GM23338 (cell line): ENCODE measurements at regions not wholly inside any gene's neighbourhood (a gene's known extent, or its start where the extent isn't known, plus 50 kb on each side); places are given as distances from the start of the nearest gene placed in this dataset.

Experiments
- ATAC-seq: fragments of 200-7000 bp; cut with Tn5 transposase; 3 replicates; pipeline ENCODE4 v1.9.1; 2020
- DNase-seq: peaks from one replicate; pipeline ENCODE4 v3.0.0-alpha.2; 2015; ENCODE audit warnings: low spot score
- H2AFZ ChIP-seq: fragments of 200-600 bp; sonication (generic); 2 replicates; pipeline ENCODE4 v1.8.0; 2016; ENCODE audit warnings: antibody characterized with exemption, mild to moderate bottlenecking, moderate library complexity
- H3F3A ChIP-seq: fragments of 200-600 bp; sonication (generic); replicated peaks from 2 replicates; pipeline ENCODE4 v1.8.0; 2017; ENCODE audit warnings: antibody characterized with exemption, mixed run types, low read depth
- H3K27ac ChIP-seq: fragments of 200-600 bp; sonication (generic); 2 replicates; pipeline ENCODE4 v1.6.1; 2016; ENCODE audit warnings: low read depth
- H3K27me3 ChIP-seq: fragments of 200-600 bp; sonication (generic); 2 replicates; pipeline ENCODE4 v1.8.0; 2016; ENCODE audit warnings: mild to moderate bottlenecking, mixed run types, moderate library complexity; ENCODE audit not compliant: insufficient read depth
- H3K36me3 ChIP-seq: fragments of 200-600 bp; sonication (generic); 2 replicates; pipeline ENCODE4 v1.8.0; 2016; ENCODE audit warnings: mild to moderate bottlenecking; ENCODE audit not compliant: insufficient read depth
- H3K4me1 ChIP-seq: fragments of 200-600 bp; sonication (generic); 2 replicates; pipeline ENCODE4 v1.8.0; 2016; ENCODE audit warnings: mild to moderate bottlenecking, moderate library complexity; ENCODE audit not compliant: insufficient read depth
- H3K4me2 ChIP-seq: fragments of 200-600 bp; sonication (generic); 2 replicates; pipeline ENCODE4 v1.7.1; 2017; ENCODE audit warnings: mixed run types
- H3K4me3 ChIP-seq: fragments of 200-600 bp; sonication (generic); 2 replicates; pipeline ENCODE4 v1.6.1; 2016; ENCODE audit warnings: mixed run types
- H3K79me2 ChIP-seq: fragments of 200-600 bp; sonication (generic); replicated peaks from 2 replicates; pipeline ENCODE4 v1.8.0; 2017; ENCODE audit warnings: mild to moderate bottlenecking; ENCODE audit not compliant: insufficient read depth
- H3K9me2 ChIP-seq: fragments of 200-600 bp; sonication (generic); 2 replicates; pipeline ENCODE4 v1.8.0; 2017; ENCODE audit not compliant: insufficient read depth
- H4K20me1 ChIP-seq: fragments of 200-600 bp; sonication (generic); replicated peaks from 2 replicates; pipeline ENCODE4 v1.8.0; 2017; ENCODE audit warnings: mild to moderate bottlenecking; ENCODE audit not compliant: insufficient read depth
- H3K27ac Mint-ChIP-seq: 2 replicates; pipeline ENCODE4 v1.8.0; 2020; ENCODE audit warnings: inconsistent platforms, mild to moderate bottlenecking, moderate library complexity, mixed read lengths
- H3K27me3 Mint-ChIP-seq: 3 replicates; pipeline ENCODE4 v1.8.0; 2022; ENCODE audit warnings: low read depth, mild to moderate bottlenecking, moderate library complexity, mixed read lengths, inconsistent platforms; ENCODE audit not compliant: insufficient read depth, poor library complexity
- H3K36me3 Mint-ChIP-seq: 3 replicates; pipeline ENCODE4 v1.8.0; 2021; ENCODE audit warnings: low read depth, mild to moderate bottlenecking, inconsistent platforms, moderate library complexity, mixed read lengths
- H3K4me1 Mint-ChIP-seq: 3 replicates; pipeline ENCODE4 v1.8.0; 2020; ENCODE audit warnings: mild to moderate bottlenecking, inconsistent platforms, mixed read lengths
- H3K4me3 Mint-ChIP-seq: 3 replicates; pipeline ENCODE4 v1.8.0; 2021; ENCODE audit warnings: moderate library complexity, mild to moderate bottlenecking, inconsistent platforms, mixed read lengths
- H3K9me3 Mint-ChIP-seq: 3 replicates; pipeline ENCODE4 v1.8.0; 2020; ENCODE audit warnings: moderate library complexity, mild to moderate bottlenecking, inconsistent platforms, mixed read lengths
- CREB1 ChIP-seq: fragments of 250-450 bp; sonication (Bioruptor Pico); IDR thresholded peaks from 2 replicates; pipeline ENCODE4 v1.5.0; 2020; ENCODE audit warnings: low read depth, mild to moderate bottlenecking, moderate library complexity
- ETS1 ChIP-seq: IDR thresholded peaks from 2 replicates; pipeline ENCODE4 v1.6.1; 2016; ENCODE audit warnings: antibody characterized with exemption
- EZH2 ChIP-seq: fragments of 200-600 bp; sonication (generic); IDR thresholded peaks from one replicate; pipeline ENCODE4 v1.8.0; 2017; ENCODE audit warnings: antibody characterized with exemption, mild to moderate bottlenecking, low read depth; ENCODE audit not compliant: unreplicated experiment
- EZH2phosphoT487 ChIP-seq: fragments of 200-600 bp; sonication (generic); IDR thresholded peaks from one replicate; pipeline ENCODE4 v1.8.1; 2018; ENCODE audit warnings: antibody characterized with exemption; ENCODE audit not compliant: unreplicated experiment
- JUNB ChIP-seq: IDR thresholded peaks from one replicate; pipeline ENCODE4 v1.6.1; 2016; ENCODE audit warnings: antibody characterized with exemption; ENCODE audit not compliant: unreplicated experiment
- NANOG ChIP-seq: IDR thresholded peaks from 2 replicates; pipeline ENCODE4 v1.6.1; 2016; ENCODE audit warnings: antibody characterized with exemption, borderline replicate concordance
- POLR2AphosphoS5 ChIP-seq: IDR thresholded peaks from 2 replicates; pipeline ENCODE4 v1.6.1; 2016; ENCODE audit warnings: antibody characterized with exemption, low read depth
- STAT1 ChIP-seq: IDR thresholded peaks from one replicate; pipeline ENCODE4 v1.6.1; 2016; ENCODE audit warnings: antibody characterized with exemption; ENCODE audit not compliant: unreplicated experiment
- ZNF114 ChIP-seq: fragments of 250-450 bp; sonication (Bioruptor Pico); IDR thresholded peaks from 2 replicates; pipeline ENCODE4 v1.5.0; 2020; ENCODE audit warnings: mild to moderate bottlenecking, moderate library complexity
- TF ChIP-seq, protein P1 (sequence below): fragments of 250-450 bp; sonication (Bioruptor Pico); IDR thresholded peaks from 2 replicates; pipeline ENCODE4 v1.5.0; 2020; ENCODE audit warnings: mild to moderate bottlenecking, moderate library complexity
- TF ChIP-seq, protein P2 (sequence below), 2 experiments: fragments of 200-600 bp in 1 of 2; sonication (generic) in 1 of 2; conservative IDR thresholded peaks; 2 replicates each; pipeline versions ENCODE4 v1.5.1 to v1.6.1; 2016 to 2017; ENCODE audit warnings: antibody characterized with exemption in 2 of 2, low read depth in 2 of 2, mild to moderate bottlenecking in 2 of 2, moderate library complexity in 1 of 2

GRCh38 chr20:12241065-12241464, 323.4 kb downstream of the BTBD3 start (continued):
- TF ChIP-seq, protein P1, sequence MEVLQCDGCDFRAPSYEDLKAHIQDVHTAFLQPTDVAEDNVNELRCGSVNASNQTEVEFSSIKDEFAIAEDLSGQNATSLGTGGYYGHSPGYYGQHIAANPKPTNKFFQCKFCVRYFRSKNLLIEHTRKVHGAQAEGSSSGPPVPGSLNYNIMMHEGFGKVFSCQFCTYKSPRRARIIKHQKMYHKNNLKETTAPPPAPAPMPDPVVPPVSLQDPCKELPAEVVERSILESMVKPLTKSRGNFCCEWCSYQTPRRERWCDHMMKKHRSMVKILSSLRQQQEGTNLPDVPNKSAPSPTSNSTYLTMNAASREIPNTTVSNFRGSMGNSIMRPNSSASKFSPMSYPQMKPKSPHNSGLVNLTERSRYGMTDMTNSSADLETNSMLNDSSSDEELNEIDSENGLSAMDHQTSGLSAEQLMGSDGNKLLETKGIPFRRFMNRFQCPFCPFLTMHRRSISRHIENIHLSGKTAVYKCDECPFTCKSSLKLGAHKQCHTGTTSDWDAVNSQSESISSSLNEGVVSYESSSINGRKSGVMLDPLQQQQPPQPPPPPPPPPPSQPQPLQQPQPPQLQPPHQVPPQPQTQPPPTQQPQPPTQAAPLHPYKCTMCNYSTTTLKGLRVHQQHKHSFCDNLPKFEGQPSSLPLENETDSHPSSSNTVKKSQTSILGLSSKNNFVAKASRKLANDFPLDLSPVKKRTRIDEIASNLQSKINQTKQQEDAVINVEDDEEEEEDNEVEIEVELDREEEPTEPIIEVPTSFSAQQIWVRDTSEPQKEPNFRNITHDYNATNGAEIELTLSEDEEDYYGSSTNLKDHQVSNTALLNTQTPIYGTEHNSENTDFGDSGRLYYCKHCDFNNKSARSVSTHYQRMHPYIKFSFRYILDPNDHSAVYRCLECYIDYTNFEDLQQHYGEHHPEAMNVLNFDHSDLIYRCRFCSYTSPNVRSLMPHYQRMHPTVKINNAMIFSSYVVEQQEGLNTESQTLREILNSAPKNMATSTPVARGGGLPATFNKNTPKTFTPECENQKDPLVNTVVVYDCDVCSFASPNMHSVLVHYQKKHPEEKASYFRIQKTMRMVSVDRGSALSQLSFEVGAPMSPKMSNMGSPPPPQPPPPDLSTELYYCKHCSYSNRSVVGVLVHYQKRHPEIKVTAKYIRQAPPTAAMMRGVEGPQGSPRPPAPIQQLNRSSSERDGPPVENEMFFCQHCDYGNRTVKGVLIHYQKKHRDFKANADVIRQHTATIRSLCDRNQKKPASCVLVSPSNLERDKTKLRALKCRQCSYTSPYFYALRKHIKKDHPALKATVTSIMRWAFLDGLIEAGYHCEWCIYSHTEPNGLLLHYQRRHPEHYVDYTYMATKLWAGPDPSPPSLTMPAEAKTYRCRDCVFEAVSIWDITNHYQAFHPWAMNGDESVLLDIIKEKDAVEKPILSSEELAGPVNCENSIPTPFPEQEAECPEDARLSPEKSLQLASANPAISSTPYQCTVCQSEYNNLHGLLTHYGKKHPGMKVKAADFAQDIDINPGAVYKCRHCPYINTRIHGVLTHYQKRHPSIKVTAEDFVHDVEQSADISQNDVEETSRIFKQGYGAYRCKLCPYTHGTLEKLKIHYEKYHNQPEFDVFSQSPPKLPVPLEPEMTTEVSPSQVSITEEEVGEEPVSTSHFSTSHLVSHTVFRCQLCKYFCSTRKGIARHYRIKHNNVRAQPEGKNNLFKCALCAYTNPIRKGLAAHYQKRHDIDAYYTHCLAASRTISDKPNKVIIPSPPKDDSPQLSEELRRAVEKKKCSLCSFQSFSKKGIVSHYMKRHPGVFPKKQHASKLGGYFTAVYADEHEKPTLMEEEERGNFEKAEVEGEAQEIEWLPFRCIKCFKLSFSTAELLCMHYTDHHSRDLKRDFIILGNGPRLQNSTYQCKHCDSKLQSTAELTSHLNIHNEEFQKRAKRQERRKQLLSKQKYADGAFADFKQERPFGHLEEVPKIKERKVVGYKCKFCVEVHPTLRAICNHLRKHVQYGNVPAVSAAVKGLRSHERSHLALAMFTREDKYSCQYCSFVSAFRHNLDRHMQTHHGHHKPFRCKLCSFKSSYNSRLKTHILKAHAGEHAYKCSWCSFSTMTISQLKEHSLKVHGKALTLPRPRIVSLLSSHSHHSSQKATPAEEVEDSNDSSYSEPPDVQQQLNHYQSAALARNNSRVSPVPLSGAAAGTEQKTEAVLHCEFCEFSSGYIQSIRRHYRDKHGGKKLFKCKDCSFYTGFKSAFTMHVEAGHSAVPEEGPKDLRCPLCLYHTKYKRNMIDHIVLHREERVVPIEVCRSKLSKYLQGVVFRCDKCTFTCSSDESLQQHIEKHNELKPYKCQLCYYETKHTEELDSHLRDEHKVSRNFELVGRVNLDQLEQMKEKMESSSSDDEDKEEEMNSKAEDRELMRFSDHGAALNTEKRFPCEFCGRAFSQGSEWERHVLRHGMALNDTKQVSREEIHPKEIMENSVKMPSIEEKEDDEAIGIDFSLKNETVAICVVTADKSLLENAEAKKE (CRISPR knock-in tag): no peak

GRCh38 chr20:12243327-12243726, 325.6 kb downstream of the BTBD3 start:
- H2AFZ ChIP-seq: no peak overlapping the region
- H3F3A ChIP-seq: no peaks in the 10 kb centered on the region
- H3K4me3 ChIP-seq: no peak overlapping the region
- Mint-ChIP-seq H3K36me3 (no peaks in the 10 kb centered on the region), H3K27ac (no peak overlapping the region), H3K27me3 (no peaks in the 10 kb centered on the region), H3K4me1 (no peaks in the 10 kb centered on the region), H3K4me3 (no peak overlapping the region), H3K9me3 (no peaks in the 10 kb centered on the region; the same call in 1 of the 3 replicates)
- no peaks in the 10 kb centered on the region for H3K27me3 ChIP-seq
- H3K9me2 ChIP-seq: peaks cover 23% of the 10 kb centered on the region; the same call in 1 of the 2 replicates
- no peaks in the 10 kb centered on the region for H3K36me3 ChIP-seq
- no peaks in the 10 kb centered on the region for H4K20me1 ChIP-seq
- no peak overlapping the region for H3K4me2 ChIP-seq
- no peaks in the 10 kb centered on the region for H3K4me1 ChIP-seq
- no peak for ATAC-seq
- no peak for DNase-seq
- no peaks in the 10 kb centered on the region for H3K79me2 ChIP-seq
- no peak overlapping the region for H3K27ac ChIP-seq
- no peak for TF ChIP-seq EZH2
- no peak for TF ChIP-seq JUNB
- TF ChIP-seq POLR2AphosphoS5: no peak
- no peak for TF ChIP-seq EZH2phosphoT487
- TF ChIP-seq ZNF114 (CRISPR knock-in tag): no peak
- TF ChIP-seq, protein P2, sequence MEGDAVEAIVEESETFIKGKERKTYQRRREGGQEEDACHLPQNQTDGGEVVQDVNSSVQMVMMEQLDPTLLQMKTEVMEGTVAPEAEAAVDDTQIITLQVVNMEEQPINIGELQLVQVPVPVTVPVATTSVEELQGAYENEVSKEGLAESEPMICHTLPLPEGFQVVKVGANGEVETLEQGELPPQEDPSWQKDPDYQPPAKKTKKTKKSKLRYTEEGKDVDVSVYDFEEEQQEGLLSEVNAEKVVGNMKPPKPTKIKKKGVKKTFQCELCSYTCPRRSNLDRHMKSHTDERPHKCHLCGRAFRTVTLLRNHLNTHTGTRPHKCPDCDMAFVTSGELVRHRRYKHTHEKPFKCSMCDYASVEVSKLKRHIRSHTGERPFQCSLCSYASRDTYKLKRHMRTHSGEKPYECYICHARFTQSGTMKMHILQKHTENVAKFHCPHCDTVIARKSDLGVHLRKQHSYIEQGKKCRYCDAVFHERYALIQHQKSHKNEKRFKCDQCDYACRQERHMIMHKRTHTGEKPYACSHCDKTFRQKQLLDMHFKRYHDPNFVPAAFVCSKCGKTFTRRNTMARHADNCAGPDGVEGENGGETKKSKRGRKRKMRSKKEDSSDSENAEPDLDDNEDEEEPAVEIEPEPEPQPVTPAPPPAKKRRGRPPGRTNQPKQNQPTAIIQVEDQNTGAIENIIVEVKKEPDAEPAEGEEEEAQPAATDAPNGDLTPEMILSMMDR (conservative IDR thresholded peaks at IDR 0.05; ENCODE audit: low read depth in 2 of 2): no peak
- no peak for TF ChIP-seq NANOG
- no peak for TF ChIP-seq CREB1
- TF ChIP-seq STAT1: no peak
- TF ChIP-seq ETS1: no peak
